Urothelium cell line (cell line): ENCODE measurements at regions not wholly inside any gene's neighbourhood (a gene's known extent, or its start where the extent isn't known, plus 50 kb on each side); places are given as distances from the start of the nearest gene placed in this dataset.

Experiments
- DNase-seq: peaks from one replicate; pipeline ENCODE4 v3.0.0; 2011; ENCODE audit warnings: low spot score, mixed read lengths
- FAIRE-seq: peaks from 2 replicates; lab custom pipeline; 2011; peaks lifted over from hg19 to GRCh38; lab: Jason Lieb, UNC

- no peak for FAIRE-seq
These were observed 363.2 kb downstream of the THBS2 start for GRCh38 chr6:168890306-168890980.

GRCh38 chr6:168888786-168889345 is 364.8 kb downstream of the THBS2 start:
- no peak for DNase-seq

More at GRCh38 chr6:168890306-168890980, 363.2 kb downstream of the THBS2 start:
- DNase-seq, result no peak

GRCh38 chr6:168888102-168888501 is 365.5 kb downstream of the THBS2 start:
- FAIRE-seq, result no peak

More at GRCh38 chr6:168888786-168889345, 364.8 kb downstream of the THBS2 start:
- FAIRE-seq, result no peak

GRCh38 chr6:168887621-168888020 is 366.0 kb downstream of the THBS2 start:
- DNase-seq, result no peak
- no peak for FAIRE-seq

More at GRCh38 chr6:168888102-168888501, 365.5 kb downstream of the THBS2 start:
- DNase-seq, result no peak

GRCh38 chr6:168886964-168887363 is 366.7 kb downstream of the THBS2 start:
- FAIRE-seq (no peak), DNase-seq (no peak)

- DNase-seq, result no peak
- FAIRE-seq, result no peak
These were observed 367.6 kb downstream of the THBS2 start for GRCh38 chr6:168885751-168886742.

- FAIRE-seq (no peak), DNase-seq (no peak)
These were observed 368.4 kb downstream of the THBS2 start for GRCh38 chr6:168885196-168885595.

- peak; percentile 89 for DNase-seq
- no peak for FAIRE-seq
These were observed 369.0 kb downstream of the THBS2 start for GRCh38 chr6:168884646-168885086.

GRCh38 chr6:168884050-168884645 is 369.5 kb downstream of the THBS2 start:
- DNase-seq (no peak), FAIRE-seq (no peak)

GRCh38 chr6:168883410-168884049 is 370.1 kb downstream of the THBS2 start:
- no peak for FAIRE-seq
- no peak for DNase-seq

GRCh38 chr6:168880271-168880670 is 373.4 kb downstream of the THBS2 start:
- DNase-seq, result no peak
- FAIRE-seq, result no peak

GRCh38 chr6:168877821-168878282 is 375.8 kb downstream of the THBS2 start:
- FAIRE-seq (no peak), DNase-seq (peak; percentile 39)

GRCh38 chr6:168876956-168877355 is 376.7 kb downstream of the THBS2 start:
- FAIRE-seq, result no peak
- no peak for DNase-seq

- FAIRE-seq (no peak), DNase-seq (no peak)
These were observed 377.7 kb downstream of the THBS2 start for GRCh38 chr6:168875811-168876576.

- DNase-seq (no peak), FAIRE-seq (peak; percentile 76)
These were observed 379.0 kb downstream of the THBS2 start for GRCh38 chr6:168874637-168875036.

GRCh38 chr6:168873278-168874190 is 380.1 kb downstream of the THBS2 start:
- FAIRE-seq (no peak), DNase-seq (no peak)

- DNase-seq, result no peak
These were observed 381.9 kb downstream of the THBS2 start for GRCh38 chr6:168871642-168872315.

GRCh38 chr6:168870982-168871381 is 382.7 kb downstream of the THBS2 start:
- DNase-seq (no peak), FAIRE-seq (no peak)

More at GRCh38 chr6:168871642-168872315, 381.9 kb downstream of the THBS2 start:
- no peak for FAIRE-seq
